ENCODE measurements at regions not wholly inside any gene's neighbourhood (a gene's known extent, or its start where the extent isn't known, plus 50 kb on each side); places are given as distances from the start of the nearest gene placed in this dataset.

GRCh38 chr18:75681538-75682115 lies 254.1 kb upstream of the SMIM21 start:
- in situ Hi-C loops (cut with MboI), result no loop called here
- no peak for TF ChIP-seq ZNF239 (CRISPR knock-in tag; IDR thresholded peaks at IDR 0.05)
- no peak for TF ChIP-seq GATAD2A (IDR thresholded peaks at IDR 0.05)
- no peak for TF ChIP-seq MTA1 (IDR thresholded peaks at IDR 0.05; ENCODE audit: borderline replicate concordance)
- TF ChIP-seq ZBTB40 (IDR thresholded peaks at IDR 0.05), result no peak
- TF ChIP-seq ZBTB40 (CRISPR knock-in tag; IDR thresholded peaks at IDR 0.05), result no peak
- no peak for TF ChIP-seq ZNF280B (CRISPR knock-in tag; IDR thresholded peaks at IDR 0.05)
- no peak for TF ChIP-seq NR2C2 (CRISPR knock-in tag; IDR thresholded peaks at IDR 0.05)
- no peak for TF ChIP-seq NR2C2 (tag; IDR thresholded peaks at IDR 0.05)
- no peak for TF ChIP-seq RBM22 (IDR thresholded peaks at IDR 0.05; ENCODE audit: low read depth, low read length, poor library complexity, severe bottlenecking)
- TF ChIP-seq ZNF395 (CRISPR knock-in tag; IDR thresholded peaks at IDR 0.05), result no peak
- no peak for TF ChIP-seq IFI16 (CRISPR knock-in tag; IDR thresholded peaks at IDR 0.05)
- no peak for TF ChIP-seq EP300 (IDR thresholded peaks at IDR 0.05; ENCODE audit: low read length)
- TF ChIP-seq ZFP1 (CRISPR knock-in tag; IDR thresholded peaks at IDR 0.05), result no peak

More at GRCh38 chr18:75681538-75682115, 254.1 kb upstream of the SMIM21 start:
- 0% methylated on average over 5 of the region's 7 CpGs for WGBS (ENCODE audit: insufficient coverage, low coverage, missing lambda C conversion rate)
- Histone ChIP-seq H3K9me1 (ENCODE audit: control insufficient read depth, insufficient read depth, low read length) (no peaks in the 10 kb centered on the region), H3K27me3 (ENCODE audit: control insufficient read depth in 2 of 2, insufficient read depth in 2 of 2, low read length in 2 of 2) (no peaks in the 10 kb centered on the region; a peak in 1 of 5 replicates), H3K4me3 (no peak overlapping the region), H3K9me3 (replicated peaks; ENCODE audit: control insufficient read depth, insufficient read depth, low read depth, low read length) (no peaks in the 10 kb centered on the region), H3K4me1 (replicated peaks in 1 of 2; ENCODE audit: control insufficient read depth in 2 of 2, insufficient read depth in 2 of 2, low read length in 2 of 2) (no peaks in the 10 kb centered on the region), H3K4me2 (ENCODE audit: insufficient read depth, low read length) (no peak overlapping the region), H2AFZ (ENCODE audit: low read depth, low read length) (no peak overlapping the region), H3K36me3 (ENCODE audit: control insufficient read depth, insufficient read depth, low read length) (no peaks in the 10 kb centered on the region), H3K27ac (ENCODE audit: extremely low read depth, low read depth, low read length) (no peak overlapping the region), H4K20me1 (replicated peaks; ENCODE audit: control insufficient read depth, insufficient read depth, low read length) (no peaks in the 10 kb centered on the region), H3K79me2 (ENCODE audit: control insufficient read depth, insufficient read depth, low read length) (no peaks in the 10 kb centered on the region), H3K9ac (ENCODE audit: insufficient read depth in 1 of 2, low read depth in 2 of 2, low read length in 2 of 2) (no peak overlapping the region)
- FAIRE-seq (no peak), DNase-seq (ENCODE audit: extremely low read depth in 1 of 4, low spot score in 3 of 4) (no peak), ATAC-seq (no peak)
- intact Hi-C loops (cut with micrococcal nuclease), result no loop called here
- CTCF ChIA-PET (ENCODE audit: low intra/inter-chr PET ratio), result no interaction called here
- POLR2A ChIA-PET, result no interaction called here
- no TSS peak for BruUV-seq (replicated peaks)

Data from K562 (cell line).